Lung (tissue), 12 donors: ENCODE measurements at regions not wholly inside any gene's neighbourhood (a gene's known extent, or its start where the extent isn't known, plus 50 kb on each side); places are given as distances from the start of the nearest gene placed in this dataset. TPM values are rescaled to one million over a fixed set of nuclear protein-coding genes. Genes with fewer than 3 reads are reported as not detected.

Experiments
- ATAC-seq: fragments of 200-7000 bp; cut with Tn5 transposase; one replicate; pipeline ENCODE4 v1.9.1; 2020; ENCODE audit warnings: moderate number of reproducible peaks; ENCODE audit not compliant: insufficient read depth, low FRiP score
- DNase-seq, 3 donors: peaks; one replicate each; pipeline ENCODE4 v3.0.0-alpha.2; 2013 to 2017
- H3K27ac ChIP-seq, 2 donors: one replicate each; pipeline ENCODE4 v1.5.1; 2013; ENCODE audit warnings: mild to moderate bottlenecking in 2 of 2, moderate library complexity in 2 of 2, control low read depth in 1 of 2, inconsistent platforms in 1 of 2, low read depth in 1 of 2, low read length in 1 of 2
- H3K27me3 ChIP-seq, 3 donors: one replicate each; pipeline ENCODE4 v1.5.1; 2013; ENCODE audit warnings: low read length in 2 of 3; ENCODE audit not compliant: control insufficient read depth in 3 of 3, insufficient read depth in 3 of 3
- H3K36me3 ChIP-seq, 4 donors: one replicate each; pipeline ENCODE4 v1.5.1; 2013; ENCODE audit warnings: low read length in 4 of 4, mild to moderate bottlenecking in 1 of 4, moderate library complexity in 1 of 4; ENCODE audit not compliant: control insufficient read depth in 4 of 4, insufficient read depth in 4 of 4
- H3K4me1 ChIP-seq, 5 donors: one replicate each; pipeline ENCODE4 v1.5.1; 2013; ENCODE audit warnings: low read length in 5 of 5, mild to moderate bottlenecking in 2 of 5, moderate library complexity in 1 of 5; ENCODE audit not compliant: control insufficient read depth in 5 of 5, insufficient read depth in 5 of 5
- H3K4me3 ChIP-seq: one replicate; pipeline ENCODE4 v1.5.1; 2013; ENCODE audit warnings: mild to moderate bottlenecking, control low read depth, moderate library complexity
- H3K9ac ChIP-seq, 2 donors: one replicate each; pipeline ENCODE4 v1.5.1; 2013; ENCODE audit warnings: low read length in 2 of 2, control low read depth in 1 of 2; ENCODE audit not compliant: insufficient read depth in 1 of 2
- H3K9me3 ChIP-seq, 4 donors: one replicate each; pipeline ENCODE4 v1.5.1; 2013; ENCODE audit warnings: low read length in 3 of 4, mild to moderate bottlenecking in 1 of 4, moderate library complexity in 1 of 4; ENCODE audit not compliant: control insufficient read depth in 4 of 4, insufficient read depth in 3 of 4
- CTCF ChIP-seq: IDR thresholded peaks from 2 replicates; pipeline ENCODE4 v1.5.1; 2012; ENCODE audit warnings: mild to moderate bottlenecking; ENCODE audit errors: control extremely low read depth, extremely low read depth
- WGBS, 2 donors: extraction: QIAGEN DNeasy Blood & Tissue Kit; methylation state at CpG; one replicate each; pipeline ENCODE4 v1.1.7; 2013; 5-methylcytosine and 5-hydroxymethylcytosine counted together
- small RNA-seq: library from RNA; depleted of rRNA; stranded (forward); fragments of <200 nt; gene quantifications from one replicate; pipeline ENCODE3, GENCODE V24; 2014; ENCODE audit warnings: low replicate concordance
- donor health status: control.
- donor health status: control.
- donor health status: Bipolar disorder and iron deficiency.
- donor health status: healthy.
- donor health status: DM: yes; HTN: yes; CAD: no.

- no peak for TF ChIP-seq CTCF
- 76 to 88% methylated on average over 21 of the region's 21 CpGs for WGBS, 2 donors
- Histone ChIP-seq H3K36me3 (no peaks in the 10 kb centered on the region), H3K4me1 (peaks cover 0 to 15% (median 2%) of the 10 kb centered on the region in 5 donors), H3K9ac (no peak overlapping the region), H3K27ac (no peak overlapping the region), H3K9me3 (peaks cover 0 to 2% (median 0%) of the 10 kb centered on the region in 4 donors), H3K27me3 (peaks cover 0 to 5% (median 0%) of the 10 kb centered on the region in 3 donors), H3K4me3 (no peak overlapping the region)
- ATAC-seq (no peak), DNase-seq (no peak)
Measured at GRCh38 chr7:131607291-131608115, 51.1 kb upstream of the PODXL start.

- peak; percentile 44 for ATAC-seq
- peaks cover 0 to 5% (median 0%) of the 10 kb centered on the region in 3 donors for H3K27me3 ChIP-seq
- no peaks in the 10 kb centered on the region for H3K36me3 ChIP-seq
- H3K27ac ChIP-seq, result peak overlapping the region in 1 of 2 donors; percentile 10
- peaks cover 0 to 2% (median 0%) of the 10 kb centered on the region in 4 donors for H3K9me3 ChIP-seq
- no peak overlapping the region for H3K4me3 ChIP-seq
- peaks cover 0 to 15% (median 2%) of the 10 kb centered on the region in 5 donors for H3K4me1 ChIP-seq
- no peak for TF ChIP-seq CTCF
- 69 to 81% methylated on average over 11 of the region's 11 CpGs for WGBS, 2 donors
- DNase-seq, result no peak
- H3K9ac ChIP-seq, result no peak overlapping the region
Measured at GRCh38 chr7:131606346-131607290, 50.2 kb upstream of the PODXL start.

Small RNAs in the stretch of these regions (small RNA-seq; reads per million reads assigned to genes)
- gene AC009518.3, result not detected
